Suppressor macrophage treated with lipopolysaccharide for 1 hour (primary cell): ENCODE measurements at regions not wholly inside any gene's neighbourhood (a gene's known extent, or its start where the extent isn't known, plus 50 kb on each side); places are given as distances from the start of the nearest gene placed in this dataset.
A peak's percentile ranks its signal among the peaks of the same experiment; 100 is the strongest.
"Not testable (repeated sequence)": the region's sequence is repeated elsewhere in the genome, so short reads cannot be mapped to it uniquely, and the experiment has no call there.

ENCODE experiments used
- DNase-seq, 3 donors: peaks; one replicate each; pipeline ENCODE4 v3.0.0-alpha.2; 2020 to 2022

- DNase-seq: no peak
Observed at GRCh38 chr13:84641491-84641890, 759.2 kb upstream of the SLITRK1 start.

- peak; percentile 37 to 49 (median 39) for DNase-seq
Observed at GRCh38 chr13:84640691-84641090, 758.4 kb upstream of the SLITRK1 start.

- DNase-seq: no peak
Observed at GRCh38 chr13:84630476-84630875, 748.2 kb upstream of the SLITRK1 start.

DNA sequence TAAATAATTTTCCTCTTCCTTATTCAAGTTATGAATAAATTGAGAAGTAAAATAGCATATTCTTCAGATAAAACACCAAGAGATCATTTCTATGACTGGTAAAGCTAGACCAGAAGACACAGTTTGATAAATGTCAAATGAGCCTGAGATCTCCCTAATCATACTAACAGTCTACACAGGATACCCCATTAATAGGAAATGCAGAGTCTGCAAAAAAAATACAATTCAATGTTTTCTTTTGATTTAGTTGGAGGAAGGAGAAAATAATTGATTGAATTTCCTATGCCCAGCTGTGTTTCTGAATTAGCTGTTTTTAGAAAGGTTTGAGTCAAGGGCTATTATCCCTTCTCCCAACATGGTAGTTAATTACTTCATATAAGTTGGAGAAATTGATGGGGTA is 734.6 kb upstream of the SLITRK1 start:
- DNase-seq: no peak

DNA sequence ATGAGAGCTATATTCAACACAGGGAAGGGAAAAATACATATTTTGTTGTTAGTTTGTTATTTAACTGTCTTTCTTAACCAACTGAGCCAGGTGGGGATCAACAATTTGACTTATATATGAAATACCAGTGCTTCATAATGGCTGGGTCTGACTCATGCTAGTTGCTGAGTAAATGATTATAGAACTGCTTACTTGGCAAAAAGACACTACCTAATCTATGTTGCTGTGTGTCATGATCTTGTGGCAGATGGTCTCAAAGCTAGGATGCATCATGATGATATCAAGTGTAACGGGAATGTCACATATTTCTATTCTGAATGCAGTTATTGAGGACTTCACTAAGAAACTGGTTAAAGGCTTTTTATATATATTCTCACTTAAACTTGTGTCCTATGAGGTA is 727.4 kb upstream of the SLITRK1 start:
- peak in 1 of 3 donors; percentile 8 for DNase-seq

DNA sequence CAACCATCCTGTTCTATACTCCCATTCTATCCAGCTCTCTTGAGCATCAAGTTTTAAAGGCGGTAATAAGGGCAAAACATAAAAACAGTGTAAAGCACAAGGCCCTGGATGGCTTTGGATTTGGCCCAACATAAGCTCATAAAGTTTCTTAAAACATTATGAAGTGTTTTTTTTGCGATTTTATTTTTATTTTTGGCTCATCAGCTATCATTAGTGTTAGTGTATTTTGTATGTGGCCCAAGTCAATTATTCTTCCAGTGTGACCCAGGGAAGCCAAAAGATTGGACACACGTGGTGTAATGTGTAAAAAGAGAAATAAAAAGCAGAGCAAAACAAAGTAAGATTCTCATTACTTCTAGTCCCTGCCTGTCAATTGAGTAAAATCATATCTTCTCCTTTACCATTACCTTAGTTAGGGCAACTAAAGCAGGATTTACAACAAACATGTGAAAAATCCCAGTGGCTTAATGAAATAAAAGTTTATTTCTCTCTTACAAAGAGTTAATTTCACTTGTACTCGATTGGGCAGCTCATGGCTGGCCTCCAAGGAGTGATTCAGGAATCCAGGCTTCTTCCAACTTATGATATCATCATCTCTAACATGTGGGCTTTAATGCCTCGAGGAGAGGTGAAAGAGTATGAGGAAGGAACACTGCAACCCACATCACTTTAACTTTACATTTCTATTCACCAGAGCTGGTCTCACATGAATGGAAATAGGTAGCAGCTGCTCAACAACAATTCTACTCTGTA is 725.2 kb upstream of the SLITRK1 start:
- DNase-seq: no peak

GRCh38 chr13:84606616-84607015 is 724.3 kb upstream of the SLITRK1 start:
- no peak for DNase-seq

DNA sequence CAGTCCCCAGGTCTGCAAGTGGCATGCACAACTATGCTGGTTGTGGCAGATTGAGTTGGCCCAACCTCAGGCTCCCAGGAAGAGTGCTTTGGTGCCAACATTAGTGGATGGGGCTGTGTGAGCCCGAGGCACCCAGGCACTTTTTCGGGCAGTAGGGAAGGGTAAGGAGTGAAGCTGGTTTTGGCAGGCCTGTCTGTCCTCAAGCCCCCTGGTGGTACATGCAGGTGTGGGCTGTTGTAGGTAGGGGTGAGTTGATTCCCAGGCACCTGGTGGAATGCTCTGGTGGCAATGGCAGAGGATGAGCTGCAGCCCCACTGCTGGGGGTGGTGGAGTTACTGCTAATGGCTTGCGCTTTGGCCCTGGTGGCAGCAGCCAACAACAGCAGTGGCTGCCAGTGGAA is 723.7 kb upstream of the SLITRK1 start:
- no peak for DNase-seq

- no peak for DNase-seq
Observed at GRCh38 chr13:84591444-84591843, 709.2 kb upstream of the SLITRK1 start.

DNA sequence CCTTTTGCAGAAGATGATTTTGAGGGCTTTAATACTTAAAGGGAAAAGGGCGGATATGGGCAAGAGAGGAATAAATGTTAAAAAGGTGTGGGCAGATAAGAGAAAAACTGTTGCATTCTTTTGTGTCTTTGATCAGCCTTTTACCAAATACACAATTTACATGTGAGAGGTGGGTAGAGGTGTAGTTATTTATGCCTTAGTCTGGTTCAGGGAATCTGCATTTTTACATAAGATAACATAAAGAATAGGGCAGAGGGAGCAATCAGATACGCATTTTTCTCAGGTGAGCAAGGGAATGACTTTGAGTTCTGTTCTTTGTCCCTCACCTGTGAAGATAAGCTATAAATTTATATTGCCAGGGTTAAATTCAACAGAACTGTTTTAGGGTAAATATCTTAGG is 708.4 kb upstream of the SLITRK1 start:
- DNase-seq: no peak

- no peak for DNase-seq
Observed at GRCh38 chr13:84588023-84588422, 705.7 kb upstream of the SLITRK1 start.

DNA sequence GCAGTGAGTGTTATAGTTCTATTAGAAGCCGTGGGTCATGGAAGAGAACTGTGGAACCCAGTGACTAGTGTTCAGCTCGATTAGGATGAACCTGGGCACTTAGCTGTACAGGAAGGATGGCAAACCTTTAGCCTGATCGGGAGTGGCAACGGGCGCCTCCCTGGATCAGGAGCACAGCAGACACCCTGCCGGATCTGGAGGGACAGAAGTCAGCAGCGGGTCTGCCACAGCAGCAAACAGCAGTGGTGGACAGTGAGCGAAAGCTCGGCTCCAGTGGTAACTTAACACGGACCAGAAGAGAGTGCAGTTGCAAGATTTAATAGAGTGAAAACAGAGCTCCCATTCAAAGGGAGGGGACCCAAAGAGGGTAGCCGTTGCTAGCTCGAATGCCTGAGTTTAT is 697.6 kb upstream of the SLITRK1 start:
- DNase-seq: not testable (repeated sequence)

DNA sequence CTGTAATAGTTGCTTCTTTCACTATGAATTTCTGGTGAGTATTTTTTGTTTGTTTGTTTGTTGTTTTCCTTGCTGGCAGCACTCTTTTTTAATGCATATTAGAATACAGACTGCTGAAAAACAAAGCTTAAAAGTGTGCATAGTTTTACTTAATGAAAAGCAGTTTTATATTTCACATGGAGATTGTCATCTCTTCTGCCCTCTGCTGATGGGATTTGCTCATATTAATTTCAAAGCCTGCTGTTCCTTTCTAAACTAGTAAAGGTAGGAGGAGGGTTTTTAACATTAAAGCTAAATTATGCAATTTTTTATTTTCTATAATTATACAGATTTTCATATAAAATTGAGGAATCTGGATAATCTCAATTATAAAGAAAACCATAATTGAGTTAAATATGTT is 692.6 kb upstream of the SLITRK1 start:
- no peak for DNase-seq

- DNase-seq: peak in 1 of 3 donors; percentile 2
Observed at GRCh38 chr13:84571264-84571663, 689.0 kb upstream of the SLITRK1 start.

GRCh38 chr13:84570831-84571230 is 688.6 kb upstream of the SLITRK1 start:
- no peak for DNase-seq

GRCh38 chr13:84569366-84569765 is 687.1 kb upstream of the SLITRK1 start:
- no peak for DNase-seq

- peak in 1 of 3 donors; percentile 2 for DNase-seq
Observed at GRCh38 chr13:84567848-84568247, 685.6 kb upstream of the SLITRK1 start.

DNA sequence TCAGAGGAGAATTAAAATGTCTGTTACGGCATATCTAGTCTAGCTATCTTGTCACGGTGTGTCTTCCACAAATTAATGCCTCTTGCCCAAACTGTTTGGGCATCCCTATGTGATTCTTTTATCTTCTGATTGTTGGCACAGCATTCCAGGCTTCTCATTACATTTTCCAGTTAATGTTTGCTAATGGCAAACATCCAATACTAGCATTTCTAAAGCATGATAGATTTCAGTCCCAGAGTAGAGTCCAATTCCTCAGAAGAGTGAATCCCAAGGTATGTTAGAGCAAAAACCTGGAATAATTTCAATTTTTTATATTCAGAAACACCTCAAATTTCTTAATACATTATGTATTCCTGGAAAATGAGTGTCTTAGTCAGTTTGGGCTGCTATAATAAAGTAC is 684.5 kb upstream of the SLITRK1 start:
- no peak for DNase-seq

DNA sequence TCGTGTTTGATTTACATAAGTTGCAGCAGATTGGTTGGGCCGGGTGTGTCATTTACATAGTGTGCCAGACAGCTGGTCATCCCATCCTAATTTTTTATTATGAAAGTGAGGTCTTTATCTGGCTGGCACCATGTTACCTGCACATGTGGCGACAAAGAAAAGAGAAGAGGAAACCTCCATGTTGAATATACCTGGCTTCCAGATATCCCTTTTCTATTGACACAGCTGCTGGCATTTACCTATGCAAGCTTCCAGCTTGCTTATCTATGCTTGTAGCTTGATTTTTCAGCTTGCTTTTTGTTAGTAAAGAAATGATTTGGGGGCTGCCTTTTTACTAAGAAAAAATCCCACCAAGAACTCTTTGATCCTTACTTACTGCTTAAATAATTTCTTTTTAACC is 681.3 kb upstream of the SLITRK1 start:
- no peak for DNase-seq

DNA sequence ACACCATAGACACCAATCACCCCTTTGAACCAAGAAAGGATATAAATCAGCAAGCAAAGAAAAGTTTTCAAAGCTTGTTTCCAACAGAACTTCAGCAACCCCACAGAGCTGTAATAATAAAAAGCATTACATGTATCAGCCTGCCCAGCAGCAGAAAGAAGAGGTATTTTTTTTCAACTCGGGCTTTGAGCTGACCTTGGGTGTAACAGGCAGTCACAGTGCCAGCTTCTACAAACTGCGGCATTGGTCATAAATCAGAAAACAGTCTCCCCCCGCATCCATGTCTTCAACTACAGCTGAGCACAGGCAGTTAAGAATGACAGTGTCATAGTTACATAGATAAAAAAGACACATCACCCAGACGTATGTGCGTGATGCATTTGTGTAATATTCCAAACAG is 671.0 kb upstream of the SLITRK1 start:
- no peak for DNase-seq

- DNase-seq: no peak
Observed at GRCh38 chr13:84543962-84544361, 661.7 kb upstream of the SLITRK1 start.

DNA sequence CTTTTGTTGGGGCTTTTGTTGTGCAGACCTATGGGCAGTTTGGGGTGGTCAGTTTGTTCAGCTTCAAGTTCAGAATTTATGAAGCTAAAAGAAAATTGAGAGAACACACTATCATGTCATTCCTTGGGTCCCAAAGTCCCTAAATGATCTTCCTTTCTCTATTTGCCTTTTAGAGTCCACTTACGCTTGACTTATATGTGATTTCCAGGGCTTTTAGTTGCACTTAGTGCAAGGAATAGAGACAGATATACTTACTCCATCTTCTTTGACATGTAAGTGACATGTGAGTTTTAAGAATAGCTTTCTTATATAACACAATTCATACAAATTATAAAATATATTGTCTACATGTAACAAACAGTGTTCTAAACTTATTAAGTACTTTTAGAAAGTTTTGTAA is 660.1 kb upstream of the SLITRK1 start:
- DNase-seq: no peak

DNA sequence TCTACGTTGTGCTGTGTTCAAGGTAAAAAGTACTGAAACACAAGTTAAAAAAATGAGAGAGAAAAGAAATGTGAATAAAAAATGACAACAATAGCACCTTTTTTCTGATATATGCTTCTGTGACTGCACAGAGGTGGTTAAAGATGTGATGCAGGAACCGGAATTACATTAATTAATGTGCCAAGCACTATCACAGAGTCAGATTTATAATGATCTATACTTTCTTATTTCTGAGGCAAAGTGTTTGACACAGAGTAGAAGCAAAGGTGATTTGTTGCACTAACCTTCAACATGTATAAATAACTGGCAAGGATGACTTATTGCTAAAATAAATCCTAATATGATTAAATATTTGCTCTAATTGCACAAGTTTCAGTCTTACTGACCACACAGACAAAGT is 654.6 kb upstream of the SLITRK1 start:
- no peak for DNase-seq

GRCh38 chr13:84528408-84529070 is 646.3 kb upstream of the SLITRK1 start:
- no peak for DNase-seq

GRCh38 chr13:84525865-84526264 is 643.6 kb upstream of the SLITRK1 start:
- DNase-seq: no peak
